ENCODE measurements at regions not wholly inside any gene's neighbourhood (a gene's known extent, or its start where the extent isn't known, plus 50 kb on each side); places are given as distances from the start of the nearest gene placed in this dataset.

GRCh38 chr4:165628572-165628971 is 244.5 kb upstream of the TLL1 start:
- TF ChIP-seq EP300 (IDR thresholded peaks at IDR 0.05) (no peak), POLR2A (IDR thresholded peaks at IDR 0.05; ENCODE audit: low read depth) (no peak), CTCF (IDR thresholded peaks at IDR 0.05) (no peak), POLR2AphosphoS5 (IDR thresholded peaks at IDR 0.05) (no peak)
